ENCODE measurements at regions not wholly inside any gene's neighbourhood (a gene's known extent, or its start where the extent isn't known, plus 50 kb on each side); places are given as distances from the start of the nearest gene placed in this dataset.

DNA sequence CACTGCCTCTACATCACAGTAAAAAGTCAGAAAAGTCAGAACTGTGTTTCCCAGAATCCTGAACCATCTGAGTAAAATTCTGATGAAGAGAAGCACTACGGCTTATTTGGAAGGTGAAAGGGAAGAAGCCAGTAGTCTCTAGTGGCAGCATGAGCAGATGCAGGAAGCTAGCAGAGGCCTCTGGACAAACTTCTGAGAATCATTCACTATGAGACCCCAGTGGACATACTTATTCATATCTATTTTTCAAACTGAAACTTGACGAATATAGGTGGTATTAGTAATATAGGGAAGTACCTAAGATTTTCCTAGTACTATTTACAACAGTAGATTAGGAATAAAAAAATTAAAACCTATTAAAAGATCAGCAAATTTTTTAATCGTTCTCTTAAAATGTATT lies 272.8 kb upstream of the TTC14 start:
- H3K4me1 ChIP-seq, result no peaks in the 10 kb centered on the region
- no peaks in the 10 kb centered on the region for H3K36me3 ChIP-seq
- no peak overlapping the region for H3K4me3 ChIP-seq
- WGBS, 5 donors, result 60 to 73% (median 64%) methylated on average over 3 of the region's 3 CpGs
- H3K9me3 ChIP-seq, result peaks cover 0 to 12% (median 4%) of the 10 kb centered on the region in 8 donors
- DNase-seq, result no peak
- no peak overlapping the region for H3K27ac ChIP-seq
- TF ChIP-seq POLR2AphosphoS5 (IDR thresholded peaks at IDR 0.05), result no peak
- no peak for TF ChIP-seq POLR2A (IDR thresholded peaks at IDR 0.05)
- TF ChIP-seq CTCF (IDR thresholded peaks at IDR 0.05 in 8 of 11, conservative IDR thresholded peaks at IDR 0.05 in 3 of 11), result no peak
- H3K27me3 ChIP-seq (replicated peaks in 1 of 7), result no peaks in the 10 kb centered on the region
- intact Hi-C loops (cut with DNase I; ENCODE audit: low total_unique reads), result no loop called here

DNA sequence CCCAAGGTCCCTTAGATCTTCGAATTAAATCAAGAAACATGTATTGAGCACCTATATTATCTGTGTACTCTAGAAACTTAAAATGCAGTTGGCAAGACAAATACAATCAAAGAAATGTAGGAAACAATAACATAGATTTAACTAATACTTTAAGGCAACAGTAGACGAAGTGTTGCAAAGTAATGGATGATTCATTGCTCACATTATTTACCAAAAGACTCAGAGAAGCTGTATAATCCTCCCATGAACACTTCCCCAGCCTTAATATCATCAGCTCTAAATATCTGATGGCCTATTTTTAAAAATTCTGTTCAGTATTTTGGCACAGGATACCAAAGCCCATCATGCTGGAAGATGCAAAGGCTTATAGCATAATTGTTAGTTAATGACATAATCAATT lies 272.1 kb upstream of the TTC14 start:
- DNase-seq, result no peak
- WGBS, 5 donors, result 68 to 83% (median 77%) methylated on average over 2 of the region's 2 CpGs
- Histone ChIP-seq H3K27ac (no peak overlapping the region), H3K27me3 (replicated peaks in 1 of 7) (no peaks in the 10 kb centered on the region), H3K9me3 (peaks cover 0 to 12% (median 4%) of the 10 kb centered on the region in 8 donors), H3K36me3 (no peaks in the 10 kb centered on the region), H3K4me1 (no peaks in the 10 kb centered on the region), H3K4me3 (no peak overlapping the region)
- TF ChIP-seq POLR2A (IDR thresholded peaks at IDR 0.05) (no peak), POLR2AphosphoS5 (IDR thresholded peaks at IDR 0.05) (no peak), CTCF (IDR thresholded peaks at IDR 0.05 in 8 of 11, conservative IDR thresholded peaks at IDR 0.05 in 3 of 11) (no peak)
- intact Hi-C loops (cut with DNase I; ENCODE audit: low total_unique reads), result no loop called here

DNA sequence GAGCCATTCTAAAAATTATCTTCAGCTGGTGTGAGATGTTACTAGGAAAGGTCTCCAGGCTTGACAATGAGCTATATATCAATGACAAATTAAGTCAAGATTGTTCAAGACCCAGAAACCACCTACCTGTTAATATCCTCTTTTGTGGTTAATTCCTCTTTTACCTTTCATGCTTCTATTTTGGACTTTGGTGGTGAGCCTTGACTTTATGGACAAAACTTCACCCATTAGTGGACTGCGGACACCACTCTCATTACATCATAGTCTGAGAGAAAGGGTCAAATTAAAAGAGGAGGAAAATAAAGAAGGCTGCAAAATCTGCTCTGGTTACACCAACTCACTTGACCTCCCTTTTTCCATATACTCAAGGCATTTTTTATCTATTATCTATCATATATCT lies 271.5 kb upstream of the TTC14 start:
- Histone ChIP-seq H3K27ac (no peak overlapping the region), H3K4me3 (no peak overlapping the region), H3K36me3 (no peaks in the 10 kb centered on the region), H3K4me1 (no peaks in the 10 kb centered on the region), H3K9me3 (peaks cover 0 to 12% (median 4%) of the 10 kb centered on the region in 8 donors), H3K27me3 (replicated peaks in 1 of 7) (no peaks in the 10 kb centered on the region)
- no peak for DNase-seq
- WGBS, 5 donors, result 84 to 96% (median 91%) methylated on average over 1 of the region's 1 CpG
- intact Hi-C loops (cut with DNase I; ENCODE audit: low total_unique reads), result no loop called here
- TF ChIP-seq CTCF (IDR thresholded peaks at IDR 0.05 in 8 of 11, conservative IDR thresholded peaks at IDR 0.05 in 3 of 11), result no peak
- no peak for TF ChIP-seq POLR2AphosphoS5 (IDR thresholded peaks at IDR 0.05)
- no peak for TF ChIP-seq POLR2A (IDR thresholded peaks at IDR 0.05)

DNA sequence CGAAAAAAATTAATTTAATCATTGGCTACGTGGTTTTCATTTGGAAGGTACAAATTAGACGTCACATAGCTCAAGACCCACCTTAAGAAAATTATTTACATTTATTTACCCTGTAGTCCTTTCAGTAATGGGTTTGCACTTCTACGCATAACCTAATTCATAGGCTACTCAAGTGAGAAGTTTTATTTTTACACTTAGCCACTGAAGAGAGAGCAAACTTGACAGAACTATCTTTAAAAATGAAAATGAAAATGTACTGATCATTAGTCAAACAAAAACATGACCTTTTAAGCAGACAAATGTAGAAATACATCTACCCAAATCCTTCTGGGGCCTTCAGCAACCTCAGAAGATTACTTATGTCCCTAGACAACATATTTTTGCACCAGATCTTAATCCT lies 269.4 kb upstream of the TTC14 start:
- H3K9me3 ChIP-seq, result peaks cover 0 to 12% (median 4%) of the 10 kb centered on the region in 8 donors
- intact Hi-C loops (cut with DNase I; ENCODE audit: low total_unique reads), result no loop called here

More for the DNA sequence above, 269.4 kb upstream of the TTC14 start:
- H3K36me3 ChIP-seq, result no peaks in the 10 kb centered on the region
- H3K4me1 ChIP-seq, result no peaks in the 10 kb centered on the region
- 69 to 81% (median 71%) methylated on average over 4 of the region's 4 CpGs for WGBS, 5 donors
- H3K27ac ChIP-seq, result no peak overlapping the region
- H3K27me3 ChIP-seq (replicated peaks in 1 of 7), result no peaks in the 10 kb centered on the region
- no peak overlapping the region for H3K4me3 ChIP-seq
- DNase-seq, result no peak
- no peak for TF ChIP-seq POLR2A (IDR thresholded peaks at IDR 0.05)
- TF ChIP-seq CTCF (IDR thresholded peaks at IDR 0.05 in 8 of 11, conservative IDR thresholded peaks at IDR 0.05 in 3 of 11), result no peak
- TF ChIP-seq POLR2AphosphoS5 (IDR thresholded peaks at IDR 0.05), result no peak
